ENCODE measurements at regions not wholly inside any gene's neighbourhood (a gene's known extent, or its start where the extent isn't known, plus 50 kb on each side); places are given as distances from the start of the nearest gene placed in this dataset.
A peak's percentile ranks its signal among the peaks of the same experiment; 100 is the strongest.

DNA sequence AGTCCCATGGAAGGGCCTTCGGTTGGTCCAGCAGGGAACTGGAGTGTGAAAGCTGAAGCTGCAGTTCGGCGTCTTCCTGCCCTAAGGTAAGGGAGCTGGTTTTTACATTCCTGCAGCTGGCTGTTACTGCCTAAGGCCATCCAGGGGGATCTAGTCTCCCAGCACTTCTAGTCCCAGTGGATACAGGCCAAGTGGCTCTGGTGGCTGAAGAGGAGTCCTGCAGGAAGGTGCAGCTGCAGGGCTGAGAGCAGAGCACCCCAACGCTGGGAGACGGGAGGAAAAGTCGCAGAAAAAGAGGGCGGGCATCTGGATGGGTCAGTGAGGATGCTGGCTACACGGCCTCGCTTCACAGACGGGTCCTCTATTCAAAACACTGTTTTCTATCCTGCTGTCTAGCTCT is 225.0 kb upstream of the HS6ST1 start:
- Mint-ChIP-seq H3K9me3 (ENCODE audit: unreplicated experiment) (no peaks in the 10 kb centered on the region), H3K27ac (ENCODE audit: unreplicated experiment) (no peak overlapping the region), H3K4me1 (ENCODE audit: low read depth, unreplicated experiment) (no peaks in the 10 kb centered on the region), H3K27me3 (ENCODE audit: insufficient read depth, unreplicated experiment) (peaks cover 8% of the 10 kb centered on the region), H3K36me3 (ENCODE audit: insufficient read depth, unreplicated experiment) (no peaks in the 10 kb centered on the region), H3K4me3 (ENCODE audit: unreplicated experiment) (no peak overlapping the region)
- no peaks in the 10 kb centered on the region for H3K9me3 ChIP-seq
- H3K27me3 ChIP-seq (replicated peaks; ENCODE audit: control insufficient read depth, insufficient read depth, low read length): no peaks in the 10 kb centered on the region
- TF ChIP-seq, protein P1, sequence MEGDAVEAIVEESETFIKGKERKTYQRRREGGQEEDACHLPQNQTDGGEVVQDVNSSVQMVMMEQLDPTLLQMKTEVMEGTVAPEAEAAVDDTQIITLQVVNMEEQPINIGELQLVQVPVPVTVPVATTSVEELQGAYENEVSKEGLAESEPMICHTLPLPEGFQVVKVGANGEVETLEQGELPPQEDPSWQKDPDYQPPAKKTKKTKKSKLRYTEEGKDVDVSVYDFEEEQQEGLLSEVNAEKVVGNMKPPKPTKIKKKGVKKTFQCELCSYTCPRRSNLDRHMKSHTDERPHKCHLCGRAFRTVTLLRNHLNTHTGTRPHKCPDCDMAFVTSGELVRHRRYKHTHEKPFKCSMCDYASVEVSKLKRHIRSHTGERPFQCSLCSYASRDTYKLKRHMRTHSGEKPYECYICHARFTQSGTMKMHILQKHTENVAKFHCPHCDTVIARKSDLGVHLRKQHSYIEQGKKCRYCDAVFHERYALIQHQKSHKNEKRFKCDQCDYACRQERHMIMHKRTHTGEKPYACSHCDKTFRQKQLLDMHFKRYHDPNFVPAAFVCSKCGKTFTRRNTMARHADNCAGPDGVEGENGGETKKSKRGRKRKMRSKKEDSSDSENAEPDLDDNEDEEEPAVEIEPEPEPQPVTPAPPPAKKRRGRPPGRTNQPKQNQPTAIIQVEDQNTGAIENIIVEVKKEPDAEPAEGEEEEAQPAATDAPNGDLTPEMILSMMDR (IDR thresholded peaks at IDR 0.05; ENCODE audit: insufficient read depth in 1 of 2, low read depth in 1 of 2, low read length in 1 of 2, severe bottlenecking in 1 of 2, unreplicated experiment in 1 of 2): no peak
- CTCF ChIA-PET: interaction anchor here (0.6 kb wide), 1 partner anchor 177 kb away, joined by 3 read pairs; no protein-coding TSS in a partner anchor
- DNase-seq: peak; percentile 30 to 62
- no peaks in the 10 kb centered on the region for H3K36me3 ChIP-seq (ENCODE audit: control insufficient read depth, insufficient read depth, low read length)
- BruUV-seq (replicated peaks): no TSS peak
- intact Hi-C loops (cut with micrococcal nuclease; ENCODE audit: unreplicated experiment): no loop called here
- POLR2A ChIA-PET: no interaction called here
- no peak overlapping the region for H3K4me3 ChIP-seq (ENCODE audit: low read depth, low read length)
- no peaks in the 10 kb centered on the region for H3K4me1 ChIP-seq

DNA sequence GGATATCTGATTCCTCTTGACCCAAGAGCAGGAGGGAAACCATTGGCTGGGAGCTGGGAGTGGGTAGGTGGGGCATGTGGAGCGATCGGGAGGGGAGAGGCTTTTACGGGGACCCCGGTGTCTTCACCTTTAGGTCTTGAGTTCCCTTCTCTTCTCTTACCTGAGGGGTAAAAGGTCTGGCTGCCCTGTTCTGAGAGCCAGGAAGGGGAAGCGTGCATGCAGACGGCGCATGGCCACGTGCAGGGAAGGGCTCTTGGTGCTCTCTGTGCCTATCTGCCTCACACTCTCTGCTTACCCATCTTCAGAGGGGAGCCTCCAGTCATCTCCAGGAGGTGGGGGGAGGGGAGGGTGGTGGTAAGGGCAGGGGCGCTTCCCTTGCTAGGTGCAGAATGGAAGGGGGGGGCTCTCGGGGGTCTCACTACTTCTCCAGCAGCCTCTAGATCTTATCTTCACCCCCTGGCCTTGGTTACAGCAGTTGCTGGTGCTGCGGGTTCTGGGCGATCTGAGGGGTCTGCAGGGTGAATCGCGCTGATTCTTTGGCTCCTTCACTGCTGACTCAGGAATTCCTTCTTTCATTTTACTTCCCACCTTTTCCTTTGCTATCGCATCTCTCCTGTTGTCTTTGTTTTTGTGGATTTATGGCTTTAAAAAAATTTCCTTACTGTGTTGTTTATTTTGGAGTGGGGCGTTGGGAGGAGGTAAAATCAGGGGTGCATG is 225.8 kb upstream of the HS6ST1 start:
- no peaks in the 10 kb centered on the region for H3K4me1 ChIP-seq
- peaks cover 8% of the 10 kb centered on the region for H3K27me3 Mint-ChIP-seq (ENCODE audit: insufficient read depth, unreplicated experiment)
- no peaks in the 10 kb centered on the region for H3K36me3 ChIP-seq (ENCODE audit: control insufficient read depth, insufficient read depth, low read length)
- H3K27ac Mint-ChIP-seq (ENCODE audit: unreplicated experiment): no peak overlapping the region
- DNase-seq: no peak
- no peaks in the 10 kb centered on the region; the same call in 1 of the 2 replicates for H3K27me3 ChIP-seq (replicated peaks; ENCODE audit: control insufficient read depth, insufficient read depth, low read length)
- H3K4me3 ChIP-seq (ENCODE audit: low read depth, low read length): no peak overlapping the region
- TF ChIP-seq, protein P1 (IDR thresholded peaks at IDR 0.05; ENCODE audit: insufficient read depth in 1 of 2, low read depth in 1 of 2, low read length in 1 of 2, severe bottlenecking in 1 of 2, unreplicated experiment in 1 of 2): no peak
- no peaks in the 10 kb centered on the region for H3K9me3 ChIP-seq
- H3K36me3 Mint-ChIP-seq (ENCODE audit: insufficient read depth, unreplicated experiment): no peaks in the 10 kb centered on the region
- ChIA-PET POLR2A (no interaction called here), CTCF (no interaction called here)
- no peaks in the 10 kb centered on the region for H3K9me3 Mint-ChIP-seq (ENCODE audit: unreplicated experiment)
- no peak overlapping the region for H3K4me3 Mint-ChIP-seq (ENCODE audit: unreplicated experiment)
- intact Hi-C loops (cut with micrococcal nuclease; ENCODE audit: unreplicated experiment): no loop called here
- no peaks in the 10 kb centered on the region for H3K4me1 Mint-ChIP-seq (ENCODE audit: low read depth, unreplicated experiment)
- BruUV-seq (replicated peaks): no TSS peak

DNA sequence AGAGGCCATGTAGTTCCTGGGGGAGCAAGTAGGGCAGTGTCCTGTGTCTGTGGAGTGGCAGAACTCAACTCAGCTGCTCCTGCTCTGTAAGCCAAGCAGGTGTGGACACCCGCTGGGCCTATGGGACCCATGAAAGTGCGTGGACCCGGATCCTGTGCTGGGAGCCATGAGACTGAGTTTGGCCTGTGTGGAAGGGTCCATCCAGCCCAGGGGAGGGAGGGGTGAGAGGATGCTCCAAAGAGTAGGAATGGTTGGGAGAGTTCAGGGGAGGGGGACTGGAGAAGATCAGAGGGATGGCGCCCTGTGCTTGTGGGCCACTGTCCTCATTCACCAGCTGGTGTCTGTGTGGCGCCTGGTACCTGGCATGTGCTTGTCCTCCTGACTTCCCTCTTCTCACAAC is 226.4 kb upstream of the HS6ST1 start:
- BruUV-seq (replicated peaks): no TSS peak
- intact Hi-C loops (cut with micrococcal nuclease; ENCODE audit: unreplicated experiment): no loop called here
- no peak overlapping the region for H3K27ac Mint-ChIP-seq (ENCODE audit: unreplicated experiment)
- no peak for DNase-seq
- no peaks in the 10 kb centered on the region for H3K36me3 Mint-ChIP-seq (ENCODE audit: insufficient read depth, unreplicated experiment)
- H3K36me3 ChIP-seq (ENCODE audit: control insufficient read depth, insufficient read depth, low read length): no peaks in the 10 kb centered on the region
- peaks cover 8% of the 10 kb centered on the region for H3K27me3 Mint-ChIP-seq (ENCODE audit: insufficient read depth, unreplicated experiment)
- ChIA-PET POLR2A (no interaction called here), CTCF (no interaction called here)
- no peaks in the 10 kb centered on the region for H3K9me3 Mint-ChIP-seq (ENCODE audit: unreplicated experiment)
- no peaks in the 10 kb centered on the region for H3K4me1 ChIP-seq
- no peaks in the 10 kb centered on the region for H3K4me1 Mint-ChIP-seq (ENCODE audit: low read depth, unreplicated experiment)
- H3K4me3 Mint-ChIP-seq (ENCODE audit: unreplicated experiment): no peak overlapping the region
- TF ChIP-seq, protein P1 (IDR thresholded peaks at IDR 0.05; ENCODE audit: insufficient read depth in 1 of 2, low read depth in 1 of 2, low read length in 1 of 2, severe bottlenecking in 1 of 2, unreplicated experiment in 1 of 2): no peak
- no peaks in the 10 kb centered on the region; the same call in 1 of the 2 replicates for H3K27me3 ChIP-seq (replicated peaks; ENCODE audit: control insufficient read depth, insufficient read depth, low read length)
- H3K4me3 ChIP-seq (ENCODE audit: low read depth, low read length): no peak overlapping the region
- no peaks in the 10 kb centered on the region for H3K9me3 ChIP-seq

Measured in Caco-2 (cell line).